Vagina (tissue), 2 donors: ENCODE measurements at regions not wholly inside any gene's neighbourhood (a gene's known extent, or its start where the extent isn't known, plus 50 kb on each side); places are given as distances from the start of the nearest gene placed in this dataset.

Source experiments
- DNase-seq, 2 donors: peaks; one replicate each; pipeline ENCODE4 v3.0.0-alpha.2; 2017; ENCODE audit errors: extremely low spot score in 2 of 2
- H3K27ac ChIP-seq: fragments of 200-600 bp; sonication (generic); one replicate; pipeline ENCODE4 v1.5.1; 2019
- H3K27me3 ChIP-seq: fragments of 200-600 bp; sonication (generic); one replicate; pipeline ENCODE4 v1.5.1; 2019
- H3K36me3 ChIP-seq, 2 donors: fragments of 200-600 bp; sonication (generic); one replicate each; pipeline ENCODE4 v1.5.1; 2017 to 2019
- H3K4me1 ChIP-seq: fragments of 200-600 bp; sonication (generic); one replicate; pipeline ENCODE4 v1.5.1; 2019
- H3K4me3 ChIP-seq, 2 donors: fragments of 200-600 bp; sonication (generic); 1 replicate in 1 of 2; 2 replicates in 1 of 2; pipeline ENCODE4 v1.5.1; 2016 to 2019
- H3K9me3 ChIP-seq: fragments of 200-600 bp; sonication (generic); one replicate; pipeline ENCODE4 v1.5.1; 2019
- CTCF ChIP-seq, 3 experiments: fragments of 450-650 bp in 2 of 3; fragments of 200-600 bp in 1 of 3; sonication (generic) in 1 of 3; IDR thresholded peaks; one replicate each; pipeline ENCODE4 v1.5.1; 2017 to 2019; ENCODE audit warnings: antibody characterized with exemption in 3 of 3, mild to moderate bottlenecking in 2 of 3, moderate library complexity in 2 of 3
- POLR2A ChIP-seq, 2 donors: fragments of 450-650 bp; IDR thresholded peaks; one replicate each; pipeline ENCODE4 v1.6.1; 2017; ENCODE audit warnings: antibody characterized with exemption in 2 of 2, mild to moderate bottlenecking in 2 of 2, moderate library complexity in 2 of 2
- POLR2AphosphoS5 ChIP-seq, 2 donors: sonication (generic); formaldehyde crosslinking; IDR thresholded peaks; one replicate each; pipeline ENCODE4 v1.9.0; 2017; ENCODE audit warnings: antibody characterized with exemption in 2 of 2, mild to moderate bottlenecking in 2 of 2, low read depth in 1 of 2; ENCODE audit not compliant: insufficient read depth in 1 of 2
- intact Hi-C: fragments of 100-400 bp; cut with DNase I; formaldehyde crosslinking; loops from one replicate; pipeline ENCODE4 v1.15.1; 2023

DNA sequence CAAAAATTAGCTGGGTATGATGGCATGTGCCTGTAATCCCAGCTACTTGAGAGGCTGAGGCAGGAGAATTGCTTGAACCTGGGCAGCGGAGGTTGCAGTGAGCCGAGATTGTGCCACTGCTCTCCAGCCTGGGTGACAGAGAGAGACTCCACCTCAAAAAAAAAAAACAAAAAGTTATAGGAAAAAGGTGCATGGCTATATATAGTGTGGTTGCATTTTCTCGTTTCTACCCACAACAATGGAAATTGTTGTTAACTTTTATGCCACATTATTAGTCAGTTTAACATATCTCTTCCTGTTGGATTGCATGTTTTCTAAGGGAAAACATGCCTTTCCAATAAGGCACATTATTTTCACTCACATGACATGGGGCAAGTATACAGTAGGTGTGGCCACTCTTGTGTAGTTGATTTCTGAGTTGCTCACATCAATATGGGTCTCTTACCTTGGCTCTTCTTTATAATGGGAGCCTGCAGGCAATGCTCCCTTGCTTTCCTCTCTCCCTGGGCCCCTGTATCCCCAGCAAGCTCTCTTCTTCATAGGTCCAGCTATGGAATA is 610.0 kb downstream of the RNF144A start:
- H3K27me3 ChIP-seq = no peaks in the 10 kb centered on the region
- H3K36me3 ChIP-seq = no peaks in the 10 kb centered on the region
- H3K9me3 ChIP-seq = no peaks in the 10 kb centered on the region
- no peak overlapping the region for H3K27ac ChIP-seq
- intact Hi-C loops = no loop called here
- H3K4me1 ChIP-seq = no peaks in the 10 kb centered on the region
- no peak for TF ChIP-seq CTCF (IDR thresholded peaks at IDR 0.05)
- no peak for TF ChIP-seq POLR2A (IDR thresholded peaks at IDR 0.05)
- DNase-seq = no peak
- H3K4me3 ChIP-seq = no peak overlapping the region

GRCh38 chr2:7530001-7530400 is 612.8 kb downstream of the RNF144A start:
- TF ChIP-seq POLR2A (IDR thresholded peaks at IDR 0.05) = no peak
- TF ChIP-seq POLR2AphosphoS5 (IDR thresholded peaks at IDR 0.05; ENCODE audit: insufficient read depth in 1 of 2, low read depth in 1 of 2) = no peak
- Histone ChIP-seq H3K4me3 (no peak overlapping the region), H3K36me3 (no peaks in the 10 kb centered on the region), H3K27ac (no peak overlapping the region), H3K9me3 (no peaks in the 10 kb centered on the region), H3K27me3 (no peaks in the 10 kb centered on the region), H3K4me1 (no peaks in the 10 kb centered on the region)
- intact Hi-C loops = no loop called here
- no peak for DNase-seq

DNA sequence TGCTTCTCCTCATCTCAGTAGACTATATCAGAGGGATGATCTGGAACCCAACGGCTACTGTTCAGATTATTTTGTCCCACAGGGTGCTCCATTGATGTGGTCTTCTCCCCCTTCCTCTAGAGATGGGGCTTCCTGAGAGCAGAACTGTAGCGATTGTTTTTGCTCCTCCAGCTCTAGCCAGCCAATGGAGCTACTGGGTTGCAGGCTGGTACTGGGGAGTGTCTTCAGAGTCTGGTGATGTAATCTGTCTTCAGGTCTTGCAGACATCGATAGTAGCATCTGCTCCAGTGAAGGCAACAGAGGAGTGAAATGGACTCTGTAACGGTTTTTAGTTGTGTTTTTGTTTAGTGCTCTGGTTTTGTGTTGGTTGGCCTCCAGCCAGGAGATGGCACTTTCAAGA is 621.9 kb downstream of the RNF144A start:
- Histone ChIP-seq H3K4me1 (no peaks in the 10 kb centered on the region), H3K27me3 (no peaks in the 10 kb centered on the region), H3K27ac (no peak overlapping the region), H3K36me3 (no peaks in the 10 kb centered on the region), H3K4me3 (no peak overlapping the region), H3K9me3 (no peaks in the 10 kb centered on the region)
- TF ChIP-seq CTCF (IDR thresholded peaks at IDR 0.05) (no peak), POLR2AphosphoS5 (IDR thresholded peaks at IDR 0.05; ENCODE audit: insufficient read depth in 1 of 2, low read depth in 1 of 2) (no peak), POLR2A (IDR thresholded peaks at IDR 0.05) (no peak)
- intact Hi-C loops = no loop called here
- no peak for DNase-seq

DNA sequence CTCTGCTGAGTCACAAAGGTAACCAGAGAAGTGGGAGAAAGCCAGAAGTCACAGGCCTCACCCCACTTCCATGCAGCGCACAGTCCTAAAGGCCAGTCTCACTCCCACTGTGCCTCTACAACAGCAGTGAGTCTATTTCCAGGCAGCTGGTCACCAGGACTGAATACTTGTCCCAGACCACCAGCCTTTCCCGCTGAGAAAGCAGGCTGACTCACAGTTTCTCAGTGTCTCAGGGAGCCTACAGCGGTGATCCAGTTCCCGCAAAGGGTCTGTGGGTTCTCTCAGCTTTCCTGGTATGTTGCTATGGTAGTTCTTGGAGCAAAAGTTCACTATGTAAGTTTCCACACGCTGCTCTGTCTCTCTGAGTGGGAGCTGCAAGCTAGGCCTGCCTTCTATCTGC is 622.5 kb downstream of the RNF144A start:
- no peak overlapping the region for H3K4me3 ChIP-seq
- DNase-seq = no peak
- no peaks in the 10 kb centered on the region for H3K27me3 ChIP-seq
- H3K27ac ChIP-seq = no peak overlapping the region
- intact Hi-C loops = no loop called here
- no peaks in the 10 kb centered on the region for H3K4me1 ChIP-seq
- no peaks in the 10 kb centered on the region for H3K9me3 ChIP-seq
- TF ChIP-seq POLR2A (IDR thresholded peaks at IDR 0.05) (no peak), POLR2AphosphoS5 (IDR thresholded peaks at IDR 0.05; ENCODE audit: insufficient read depth in 1 of 2, low read depth in 1 of 2) (no peak), CTCF (IDR thresholded peaks at IDR 0.05) (no peak)
- no peaks in the 10 kb centered on the region for H3K36me3 ChIP-seq

DNA sequence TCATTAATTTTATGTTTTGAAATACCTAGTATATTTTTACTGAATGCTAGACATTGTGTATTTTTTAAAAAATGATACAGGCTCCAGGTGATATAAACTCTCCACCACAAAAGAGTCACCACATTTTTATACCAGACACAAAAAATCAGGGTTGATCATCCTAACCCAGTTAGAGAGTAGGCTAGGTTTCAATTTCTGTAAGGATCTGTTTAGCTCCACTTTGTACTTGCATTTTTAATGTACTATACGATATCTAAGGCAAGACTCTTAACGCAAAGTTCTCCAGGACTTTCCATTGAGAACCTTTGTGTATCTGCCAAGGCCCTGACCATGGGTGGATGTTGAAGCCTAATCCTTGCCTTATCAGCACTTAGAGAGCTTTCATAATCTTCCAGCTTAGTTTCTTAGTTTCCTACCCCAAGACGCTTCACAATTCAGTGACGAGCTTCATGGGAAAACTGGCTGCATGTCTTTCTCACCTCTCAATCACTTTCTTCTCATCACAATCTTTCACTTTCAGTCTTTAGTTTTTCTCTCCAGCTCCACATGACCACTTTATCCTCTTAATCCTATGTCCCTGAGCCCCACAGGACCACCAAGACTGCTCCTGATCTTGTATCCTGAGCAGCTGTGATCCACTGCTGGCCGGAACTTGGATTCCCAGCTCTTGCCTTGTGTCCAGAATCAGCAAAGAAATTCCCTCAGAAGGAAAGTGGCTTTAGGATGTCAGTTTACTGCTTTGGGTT is 635.8 kb downstream of the RNF144A start:
- no peak for DNase-seq
- Histone ChIP-seq H3K4me3 (no peak overlapping the region), H3K27ac (no peak overlapping the region), H3K27me3 (no peaks in the 10 kb centered on the region), H3K9me3 (no peaks in the 10 kb centered on the region), H3K36me3 (no peaks in the 10 kb centered on the region), H3K4me1 (no peaks in the 10 kb centered on the region)
- intact Hi-C loops = loop anchor here (5.0 kb wide), 1 partner anchor 784 kb away; no protein-coding TSS in a partner anchor
- TF ChIP-seq CTCF (IDR thresholded peaks at IDR 0.05) (no peak), POLR2AphosphoS5 (IDR thresholded peaks at IDR 0.05; ENCODE audit: insufficient read depth in 1 of 2, low read depth in 1 of 2) (no peak), POLR2A (IDR thresholded peaks at IDR 0.05) (no peak)
